ENCODE measurements at regions not wholly inside any gene's neighbourhood (a gene's known extent, or its start where the extent isn't known, plus 50 kb on each side); places are given as distances from the start of the nearest gene placed in this dataset.

DNA sequence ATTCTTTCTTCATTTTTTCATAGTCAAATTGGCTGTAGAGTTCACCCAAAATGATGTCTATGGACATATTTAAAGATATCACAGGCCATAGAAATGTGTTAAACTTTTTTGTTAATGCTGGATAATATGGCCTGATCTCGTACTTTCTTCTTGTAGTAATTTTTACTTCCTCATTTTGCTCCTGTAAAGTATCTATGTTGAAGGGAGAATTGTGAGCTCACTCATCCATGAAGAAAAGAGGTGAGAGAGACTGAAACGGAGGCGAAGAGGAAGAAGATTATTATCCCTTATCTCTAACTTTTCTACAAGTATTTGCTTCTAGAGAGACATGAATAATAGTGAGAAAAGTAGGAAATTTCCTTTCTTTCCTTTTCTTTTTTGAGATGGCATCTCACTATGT lies 613.8 kb upstream of the TBL1XR1 start:
- no peak overlapping the region for H3K14ac ChIP-seq (ENCODE audit: insufficient read length)
- no peak overlapping the region for H3K4me2 ChIP-seq (ENCODE audit: insufficient read depth in 1 of 2, low read depth in 2 of 2, low read length in 2 of 2)
- H3K23ac ChIP-seq (ENCODE audit: insufficient read length) = no peak overlapping the region
- H3K27ac ChIP-seq (ENCODE audit: low read depth, low read length) = no peak overlapping the region
- no peak overlapping the region for H3K4me3 ChIP-seq (ENCODE audit: extremely low read depth in 1 of 4, insufficient read depth in 2 of 4, low read depth in 3 of 4, low read length in 4 of 4)
- 83% methylated on average over 3 of the region's 3 CpGs; no CpG with 5 or more reads in 1 of the 2 experiments for WGBS, 2 experiments (ENCODE audit: extremely low coverage in 1 of 2, insufficient coverage in 1 of 2, insufficient read length in 1 of 2, insufficient replicate concordance in 2 of 2, low coverage in 1 of 2, low lambda C conversion rate in 2 of 2, missing lambda C conversion rate in 1 of 2)
- no peaks in the 10 kb centered on the region for H3K23me2 ChIP-seq (ENCODE audit: low read depth, low read length)
- no peak overlapping the region for H2BK15ac ChIP-seq (ENCODE audit: low read length)
- H3K4ac ChIP-seq (replicated peaks; ENCODE audit: insufficient read length, low read depth, low read length) = no peak overlapping the region
- H4K91ac ChIP-seq (replicated peaks; ENCODE audit: insufficient read length, low read length) = no peak overlapping the region
- no peak overlapping the region for H3K56ac ChIP-seq (replicated peaks; ENCODE audit: insufficient read length, low read depth, low read length)
- no peaks in the 10 kb centered on the region for H3K79me2 ChIP-seq (ENCODE audit: control insufficient read depth in 1 of 2, insufficient read depth in 2 of 2, low read length in 2 of 2)
- ChIA-PET CTCF (ENCODE audit: partially characterized antibody) (interaction anchor here (1.2 kb wide), 1 partner anchor 35 kb away, joined by 3 read pairs; no protein-coding TSS in a partner anchor), POLR2A (ENCODE audit: partially characterized antibody) (no interaction called here)
- H4K8ac ChIP-seq (ENCODE audit: extremely low read depth, insufficient read depth, low read length) = no peak overlapping the region
- H2BK5ac ChIP-seq (ENCODE audit: low read depth, low read length) = no peak overlapping the region
- no peak overlapping the region for H4K5ac ChIP-seq (ENCODE audit: insufficient read length, low read depth, low read length)
- H4K20me1 ChIP-seq (replicated peaks in 1 of 2; ENCODE audit: control insufficient read depth in 1 of 2, insufficient read depth in 2 of 2, low read length in 2 of 2) = no peaks in the 10 kb centered on the region
- H3K36me3 ChIP-seq (ENCODE audit: control insufficient read depth in 2 of 4, insufficient read depth in 4 of 4, low read length in 3 of 4) = no peaks in the 10 kb centered on the region
- no peak overlapping the region for H2BK120ac ChIP-seq (replicated peaks; ENCODE audit: low read depth, low read length)
- DNase-seq (ENCODE audit: low read depth in 1 of 2, low spot score in 2 of 2) = no peak
- no peak overlapping the region for H2AK5ac ChIP-seq (ENCODE audit: low read depth, low read length)
- no peaks in the 10 kb centered on the region for H3K79me1 ChIP-seq (ENCODE audit: low read depth, low read length)
- TF ChIP-seq, protein P1, sequence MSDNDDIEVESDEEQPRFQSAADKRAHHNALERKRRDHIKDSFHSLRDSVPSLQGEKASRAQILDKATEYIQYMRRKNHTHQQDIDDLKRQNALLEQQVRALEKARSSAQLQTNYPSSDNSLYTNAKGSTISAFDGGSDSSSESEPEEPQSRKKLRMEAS (IDR thresholded peaks at IDR 0.05) = no peak
- TF ChIP-seq CHD1 (IDR thresholded peaks at IDR 0.05; ENCODE audit: low read depth, low read length) = no peak
- no peak overlapping the region for H2BK20ac ChIP-seq (ENCODE audit: low read length)
- no peaks in the 10 kb centered on the region for H3K27me3 ChIP-seq (replicated peaks in 1 of 4; ENCODE audit: control insufficient read depth in 3 of 4, extremely low read depth in 1 of 4, insufficient read depth in 3 of 4, low read length in 3 of 4)
- no peak overlapping the region for H3K18ac ChIP-seq (ENCODE audit: extremely low read depth, low read length)
- no peak for FAIRE-seq
- H2BK12ac ChIP-seq (ENCODE audit: low read depth, low read length) = no peak overlapping the region
- no peaks in the 10 kb centered on the region for H3K4me1 ChIP-seq (replicated peaks in 1 of 4; ENCODE audit: control insufficient read depth in 3 of 4, insufficient read depth in 4 of 4, low read length in 3 of 4)
- H3K9me3 ChIP-seq (ENCODE audit: insufficient read depth in 2 of 2, low read depth in 1 of 2, low read length in 1 of 2) = peaks cover 0 to 6% of the 10 kb centered on the region in 2 experiments; a peak in 1 of 4 replicates
- H3K9ac ChIP-seq (replicated peaks in 1 of 4; ENCODE audit: extremely low read depth in 1 of 4, low read depth in 3 of 4, low read length in 3 of 4) = no peak overlapping the region
- no peak overlapping the region for H2AFZ ChIP-seq (ENCODE audit: low read length)
